HFF-Myc (cell line): ENCODE measurements at regions not wholly inside any gene's neighbourhood (a gene's known extent, or its start where the extent isn't known, plus 50 kb on each side); places are given as distances from the start of the nearest gene placed in this dataset.

Experiments
- DNase-seq: peaks from one replicate; pipeline ENCODE4 v3.0.0-alpha.2; 2011; ENCODE audit warnings: low read depth; ENCODE audit errors: extremely low read depth
- H3K4me3 ChIP-seq: replicated peaks from 2 replicates; pipeline ENCODE4 v1.5.1; 2011; ENCODE audit warnings: low read depth, mild to moderate bottlenecking, control low read depth, low read length
- CTCF ChIP-seq: IDR thresholded peaks from 2 replicates; pipeline ENCODE4 v1.5.1; 2012; ENCODE audit warnings: mild to moderate bottlenecking, low read depth, low read length, control low read depth; ENCODE audit errors: missing control alignments

- no peak for DNase-seq
- no peak for TF ChIP-seq CTCF
- no peak overlapping the region for H3K4me3 ChIP-seq
Observed at GRCh38 chr10:47094126-47094525, 182.9 kb downstream of the PTPN20 start.

- H3K4me3 ChIP-seq = no peak overlapping the region
- no peak for DNase-seq
- TF ChIP-seq CTCF = no peak
Observed at GRCh38 chr10:47094636-47095035, 183.4 kb downstream of the PTPN20 start.

DNA sequence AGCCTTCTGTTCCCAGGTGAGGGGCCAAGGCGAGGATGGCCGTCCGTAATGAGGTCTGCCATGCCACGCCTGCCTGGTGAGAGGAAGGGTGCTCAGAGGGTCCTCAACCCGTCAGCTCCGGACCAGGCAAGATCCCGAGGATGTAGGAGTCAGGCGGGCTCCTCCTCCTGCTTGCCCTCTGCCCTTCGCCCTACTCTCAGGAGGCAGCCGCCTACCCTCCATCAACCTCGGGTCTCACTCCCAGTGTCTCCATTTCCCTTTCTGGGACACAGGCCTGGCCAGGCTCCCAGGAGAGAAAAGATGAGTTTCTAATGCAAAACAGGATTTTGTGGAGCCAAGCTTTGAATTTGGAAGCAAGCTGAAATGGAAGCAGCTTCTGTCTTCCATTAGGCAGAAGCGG, 184.0 kb downstream of the PTPN20 start:
- DNase-seq = no peak
- TF ChIP-seq CTCF = no peak
- H3K4me3 ChIP-seq = no peak overlapping the region

DNA sequence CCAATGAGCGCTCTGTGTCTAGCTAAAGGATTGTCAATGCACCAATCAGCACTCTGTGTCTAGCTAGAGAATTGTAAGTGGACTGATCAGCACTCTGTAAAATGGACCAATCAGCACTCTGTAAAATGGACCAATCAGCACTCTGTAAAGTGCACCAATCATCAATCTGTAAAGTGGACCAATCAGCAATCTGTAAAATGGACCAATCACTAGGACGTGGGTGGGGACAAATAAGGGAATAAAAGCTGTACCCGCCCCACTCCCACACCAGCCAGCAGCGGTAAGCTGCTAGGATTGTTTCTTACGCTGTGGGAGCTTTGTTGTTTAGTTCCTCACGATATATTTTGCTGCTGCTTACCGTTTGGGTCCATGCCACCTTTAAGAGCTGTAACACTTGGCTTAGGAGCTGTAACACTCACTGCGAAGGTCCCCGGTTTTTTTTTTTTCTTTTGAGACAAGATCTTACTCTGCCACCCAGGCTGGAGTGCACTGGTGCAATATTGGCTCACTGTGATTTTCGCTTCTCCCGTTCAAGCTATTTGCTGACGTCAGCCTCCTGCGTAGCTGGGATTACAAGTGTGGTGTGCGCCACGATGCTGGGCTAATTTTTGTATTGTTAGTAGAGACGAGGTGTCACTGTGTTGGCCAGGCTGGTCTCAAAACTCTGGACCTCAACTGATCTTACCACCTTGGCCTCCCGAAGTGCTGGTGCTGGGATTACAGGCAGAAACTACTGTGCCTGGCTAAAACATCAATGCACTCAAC, 184.8 kb downstream of the PTPN20 start:
- no peak overlapping the region for H3K4me3 ChIP-seq
- DNase-seq = no peak
- no peak for TF ChIP-seq CTCF

- TF ChIP-seq CTCF = no peak
- DNase-seq = no peak
- H3K4me3 ChIP-seq = no peak overlapping the region
Observed at GRCh38 chr10:47098238-47098637, 187.0 kb downstream of the PTPN20 start.

- H3K4me3 ChIP-seq = no peak overlapping the region
- no peak for TF ChIP-seq CTCF
- DNase-seq = no peak
Observed at GRCh38 chr10:47098964-47099363, 187.7 kb downstream of the PTPN20 start.

GRCh38 chr10:47099474-47099873, 188.2 kb downstream of the PTPN20 start:
- DNase-seq = no peak
- TF ChIP-seq CTCF = no peak
- H3K4me3 ChIP-seq = no peak overlapping the region
